HG02981 (cell line): ENCODE measurements at regions not wholly inside any gene's neighbourhood (a gene's known extent, or its start where the extent isn't known, plus 50 kb on each side); places are given as distances from the start of the nearest gene placed in this dataset.

Experiments
- ATAC-seq: cut with Tn5 transposase; IDR thresholded peaks from one replicate; pipeline ENCODE4 v1.9.1; 2021; ENCODE audit warnings: mild to moderate bottlenecking, moderate library complexity; ENCODE audit not compliant: unreplicated experiment

DNA sequence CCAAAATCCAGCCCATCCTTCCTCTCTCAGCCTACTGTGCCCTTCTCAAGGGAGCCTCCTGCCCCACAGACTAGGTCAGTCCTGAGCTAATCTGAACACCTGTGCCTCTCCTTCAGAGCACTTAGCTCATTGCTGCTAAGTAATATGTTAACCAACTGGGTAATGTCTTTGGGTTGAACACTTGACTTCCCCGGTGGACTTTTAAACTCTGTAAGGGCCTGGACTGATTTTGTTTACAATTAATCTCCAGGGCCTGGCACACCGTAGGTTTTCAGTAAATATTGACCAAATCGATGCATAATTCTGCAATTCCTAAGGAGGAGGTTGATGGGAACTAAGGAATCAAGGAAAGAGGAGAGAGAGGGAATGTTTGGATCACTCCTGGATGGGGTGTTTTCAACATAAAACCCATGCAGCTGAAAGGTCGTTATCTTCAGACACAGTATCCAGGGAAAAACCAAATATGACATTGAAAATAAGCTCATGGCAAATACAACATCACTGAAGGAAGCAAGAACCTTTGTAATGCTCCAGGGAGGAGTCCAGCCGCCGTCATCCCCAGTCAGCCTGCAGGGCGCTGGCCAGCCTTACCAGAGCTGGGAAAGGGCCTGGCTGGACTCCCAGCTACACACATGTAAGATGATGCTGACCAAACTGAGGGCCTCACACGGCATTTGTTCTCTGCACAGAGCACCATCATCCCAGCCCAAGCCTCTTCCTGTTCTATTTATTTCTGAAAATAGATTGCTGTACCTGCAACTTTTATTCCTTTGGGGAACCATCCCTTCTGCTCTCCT, 166.3 kb downstream of the C5orf15 start:
- ATAC-seq: no peak

DNA sequence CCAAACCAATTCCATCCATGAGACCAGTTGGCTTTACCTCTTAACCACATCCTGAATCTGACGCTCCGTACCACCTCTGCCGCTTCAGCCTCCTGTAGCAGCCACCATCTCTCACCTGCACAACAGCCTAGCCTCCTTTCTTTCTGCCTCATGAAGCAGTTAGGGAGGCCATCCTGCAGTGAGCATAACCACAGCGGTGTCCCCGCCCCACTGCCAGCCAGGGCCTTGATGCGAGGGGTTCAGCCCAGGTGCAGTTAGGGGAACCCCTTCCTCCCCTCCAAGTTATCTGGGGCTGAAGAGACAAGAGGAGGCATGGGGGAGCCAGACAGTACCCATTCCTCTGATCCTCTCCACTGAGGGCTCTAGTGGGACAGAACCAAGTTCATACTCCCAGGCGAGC, 167.0 kb downstream of the C5orf15 start:
- no peak for ATAC-seq

DNA sequence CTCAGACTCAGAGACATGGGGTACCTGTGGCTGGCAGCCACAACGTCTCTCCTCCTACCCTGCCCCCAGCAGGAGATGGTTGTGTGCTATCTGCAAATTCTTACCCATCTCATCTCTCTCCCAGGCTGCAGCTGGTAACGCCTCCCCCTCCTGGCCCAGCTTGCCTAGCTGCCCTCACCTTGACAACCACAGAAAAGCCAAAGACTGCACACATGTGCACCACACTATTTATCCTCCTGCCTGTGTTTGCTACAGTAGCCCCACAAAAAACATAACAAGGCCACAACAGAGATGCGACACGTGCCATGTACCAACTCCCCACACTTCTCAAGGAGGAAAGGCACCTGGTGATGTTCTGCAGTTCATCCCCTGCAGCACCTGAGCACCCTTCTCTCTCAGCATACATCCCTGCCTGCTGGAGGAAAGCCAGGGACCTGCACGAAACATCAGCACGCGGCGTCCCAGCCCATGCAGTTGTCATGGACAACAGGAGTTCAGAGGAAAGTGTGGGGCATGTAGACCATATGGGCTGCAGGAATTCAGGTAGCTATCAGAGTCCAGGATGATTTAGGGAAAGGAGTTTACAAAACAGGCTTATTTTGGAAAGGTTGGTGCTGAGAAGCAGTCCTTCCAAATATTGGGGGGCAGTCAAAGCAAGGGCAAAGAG, 168.7 kb downstream of the C5orf15 start:
- no peak for ATAC-seq

DNA sequence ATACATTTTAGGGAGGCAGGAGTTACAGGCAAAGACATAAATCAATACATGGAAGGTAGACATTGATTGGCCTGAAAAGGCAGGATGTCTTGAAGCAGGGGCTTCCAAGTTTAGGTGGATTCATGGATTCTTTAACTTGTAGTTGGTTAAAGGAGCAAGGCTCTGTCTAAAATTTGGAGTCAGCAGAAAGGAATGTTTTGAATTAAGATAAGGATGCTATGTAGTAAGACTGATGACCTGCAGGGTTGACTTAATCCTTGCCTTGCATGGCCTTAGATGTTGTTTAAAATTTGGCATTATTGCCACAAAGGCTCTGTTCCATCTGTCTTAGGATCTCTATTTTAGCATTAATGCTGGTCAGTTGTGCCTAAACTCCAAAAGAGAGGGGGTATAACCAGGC, 171.3 kb downstream of the C5orf15 start:
- no peak for ATAC-seq

DNA sequence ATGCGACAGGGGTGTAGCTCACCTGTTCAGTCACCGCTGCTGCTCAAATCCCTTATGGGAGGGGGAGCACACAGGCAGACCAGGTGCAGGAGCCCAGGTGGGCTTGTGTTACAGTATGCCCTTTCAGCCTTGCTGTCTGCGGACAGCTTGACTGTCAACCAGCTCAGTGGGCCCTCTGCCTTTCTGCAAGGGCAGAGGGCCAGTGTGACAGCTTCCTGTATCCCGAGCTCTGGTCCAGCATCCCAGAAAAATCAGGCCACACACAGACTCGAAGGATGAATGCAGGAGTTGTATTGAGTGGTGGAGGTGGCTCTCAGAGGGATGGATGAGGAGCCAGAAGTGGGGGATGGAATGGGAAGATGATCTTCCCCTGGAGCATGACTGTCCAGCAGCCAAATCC, 172.2 kb downstream of the C5orf15 start:
- no peak for ATAC-seq

- ATAC-seq: no peak
These were observed 173.5 kb downstream of the C5orf15 start for GRCh38 chr5:133794771-133795415.

DNA sequence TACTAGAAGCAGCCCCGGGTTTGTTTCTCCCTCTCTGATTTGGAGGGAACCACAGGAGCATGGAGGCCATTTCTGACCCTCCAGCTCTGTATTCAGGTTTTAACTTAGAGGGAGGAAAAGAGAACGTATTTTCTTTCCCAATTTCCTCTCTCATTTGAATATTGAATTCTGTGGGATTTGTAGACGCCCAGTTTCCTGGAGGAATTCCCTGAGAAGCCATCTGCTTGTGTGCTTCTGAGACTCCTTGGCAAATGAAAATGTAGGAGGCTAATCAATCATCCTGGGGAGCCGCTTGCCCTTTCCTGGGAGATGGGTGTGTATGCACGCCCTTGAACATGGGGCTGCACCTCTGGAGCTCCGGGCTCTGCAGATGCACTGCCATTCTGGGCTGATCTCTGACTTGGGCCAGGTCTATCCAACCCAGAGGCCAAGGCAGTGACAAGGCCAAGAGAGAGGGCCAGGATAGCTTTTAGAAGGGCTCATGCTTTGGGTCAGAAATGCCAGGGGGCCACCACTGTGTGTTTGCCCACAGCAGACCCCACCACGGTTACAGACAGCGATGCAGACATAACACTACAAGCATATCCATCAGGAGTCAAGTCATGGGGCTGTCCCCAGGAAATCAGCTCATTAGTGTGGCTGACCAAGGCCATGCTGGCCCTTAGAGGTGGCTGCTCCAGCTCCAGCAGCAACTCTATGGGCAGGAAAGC, 174.5 kb downstream of the C5orf15 start:
- ATAC-seq: no peak

GRCh38 chr5:133792655-133793054, 175.8 kb downstream of the C5orf15 start:
- no peak for ATAC-seq

- no peak for ATAC-seq
These were observed 176.4 kb downstream of the C5orf15 start for GRCh38 chr5:133792024-133792423.

DNA sequence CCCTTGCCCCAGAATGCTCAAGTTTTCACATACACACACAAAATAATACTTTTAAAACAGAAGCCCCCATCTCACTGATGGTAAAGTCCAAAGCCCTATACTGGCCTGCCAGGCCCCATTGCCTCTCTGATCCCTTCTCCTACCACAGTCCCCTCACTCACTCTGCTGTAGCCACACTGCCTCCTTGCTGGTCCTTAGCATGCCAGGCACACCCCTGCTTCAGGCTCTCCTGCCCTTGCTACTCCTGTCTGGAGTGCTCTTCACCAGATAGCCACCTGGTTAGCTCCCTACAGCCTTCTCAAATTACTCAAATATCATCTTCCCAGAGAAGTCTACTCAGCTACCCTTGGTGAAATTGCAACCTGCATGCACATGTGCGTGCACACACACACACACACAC, 177.5 kb downstream of the C5orf15 start:
- no peak for ATAC-seq

GRCh38 chr5:133789428-133789827, 177.1 kb upstream of the FSTL4 start:
- no peak for ATAC-seq

- ATAC-seq: no peak
These were observed 175.8 kb upstream of the FSTL4 start for GRCh38 chr5:133788121-133788520.

GRCh38 chr5:133786420-133786819, 174.1 kb upstream of the FSTL4 start:
- ATAC-seq: no peak

DNA sequence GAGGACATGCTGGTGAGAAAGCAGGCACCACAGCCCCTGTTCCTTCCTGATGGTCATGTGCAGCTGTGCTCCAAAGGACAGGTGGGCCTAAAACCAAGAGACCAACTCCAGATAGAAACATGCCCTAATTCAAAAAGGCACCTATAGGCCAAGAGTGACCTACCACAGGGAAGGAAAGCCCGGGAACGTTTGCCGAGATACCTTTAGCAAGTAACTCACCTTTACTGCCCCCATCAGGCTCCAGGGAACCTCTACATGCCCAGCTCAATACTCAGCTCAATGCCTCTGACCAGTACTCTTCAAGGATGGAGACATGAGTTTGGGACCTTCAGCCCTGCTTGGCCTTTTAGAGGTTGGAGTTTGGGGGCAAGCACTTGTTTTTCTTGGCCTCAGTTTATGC, 172.8 kb upstream of the FSTL4 start:
- ATAC-seq: no peak

GRCh38 chr5:133783481-133783880, 171.1 kb upstream of the FSTL4 start:
- ATAC-seq: no peak

DNA sequence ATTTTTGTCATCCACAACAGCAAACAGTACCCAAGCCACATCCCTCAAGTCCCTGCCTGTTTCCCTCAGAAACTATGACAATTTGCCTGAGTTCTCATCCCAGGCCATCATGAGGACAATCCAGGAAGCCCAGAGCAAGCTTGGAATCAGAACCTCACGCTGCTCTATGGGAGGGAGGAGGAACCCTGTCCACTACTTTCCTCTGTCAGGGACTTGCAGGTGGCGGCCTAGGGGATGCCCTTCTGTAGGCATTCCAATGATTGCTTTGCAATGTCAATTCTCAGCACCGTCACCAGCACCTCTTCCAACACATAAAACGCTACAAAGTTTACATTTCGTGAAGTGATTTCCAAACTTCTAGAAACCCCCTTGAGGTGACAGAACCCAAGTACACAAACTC, 170.4 kb upstream of the FSTL4 start:
- no peak for ATAC-seq

- ATAC-seq: no peak
These were observed 169.3 kb upstream of the FSTL4 start for GRCh38 chr5:133781436-133782225.

- no peak for ATAC-seq
These were observed 168.4 kb upstream of the FSTL4 start for GRCh38 chr5:133780619-133781280.

DNA sequence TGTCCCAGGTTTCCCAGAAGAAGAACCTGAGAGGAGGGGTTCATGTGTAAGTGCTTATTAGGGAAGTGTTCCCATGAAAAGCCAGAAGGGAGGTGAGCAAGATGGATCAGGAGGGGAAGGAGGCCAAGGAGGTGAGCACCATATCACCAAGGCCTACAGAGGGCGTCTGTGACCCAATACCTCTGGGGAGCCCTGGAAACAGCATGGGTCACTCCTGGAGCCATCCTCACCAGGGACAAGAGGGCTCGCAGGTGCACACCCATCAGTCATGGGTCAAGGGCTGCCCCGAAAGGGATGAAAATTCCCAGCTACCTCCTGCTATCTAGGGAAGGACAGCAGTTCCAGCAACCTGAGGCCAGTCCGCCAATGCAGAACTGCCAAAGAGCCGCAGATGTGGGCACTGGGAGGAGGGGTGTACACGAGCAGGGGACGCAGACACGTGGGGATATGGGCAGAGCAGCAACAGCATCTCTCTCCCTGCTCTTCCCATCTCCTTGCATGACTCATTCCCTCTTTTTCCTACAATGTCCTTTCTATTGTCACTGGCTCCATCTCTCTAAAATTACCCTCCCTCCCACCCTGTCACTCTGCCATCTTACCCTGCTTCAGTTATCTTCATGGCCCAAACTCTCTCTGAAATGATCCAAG, 167.6 kb upstream of the FSTL4 start:
- ATAC-seq: no peak

DNA sequence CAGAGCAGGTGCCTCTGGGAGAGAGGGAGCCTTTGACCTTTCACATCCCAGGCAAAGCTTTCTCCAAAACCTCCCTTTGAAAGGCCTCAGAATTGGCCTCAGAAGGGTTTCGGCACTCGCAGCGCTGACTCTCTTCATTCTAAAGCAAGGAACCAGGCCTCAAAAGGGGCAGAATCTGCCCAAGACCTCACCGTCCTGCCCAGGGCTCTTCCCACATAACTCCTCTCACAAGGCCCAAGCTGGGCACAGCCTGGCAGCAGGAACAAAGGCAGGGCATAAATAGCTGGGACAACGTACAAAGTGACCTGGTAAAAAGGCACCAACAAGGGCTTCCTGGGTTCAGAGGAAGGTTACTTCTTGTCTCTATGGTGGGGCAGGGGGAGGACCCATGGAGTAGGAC, 166.3 kb upstream of the FSTL4 start:
- no peak for ATAC-seq
